Stimulated activated CD4-positive, alpha-beta T cell treated with anti-CD3 and anti-CD28 coated beads, Interleukin-4, amount 100 ng/mL, for 24 hours (primary cell): ENCODE measurements at regions not wholly inside any gene's neighbourhood (a gene's known extent, or its start where the extent isn't known, plus 50 kb on each side); places are given as distances from the start of the nearest gene placed in this dataset.

ENCODE experiments used
- DNase-seq: peaks from one replicate; pipeline ENCODE4 v3.0.0-alpha.2; 2020

GRCh38 chr7:25895792-25896171 lies 256.2 kb upstream of the NFE2L3 start:
- DNase-seq = no peak

- DNase-seq = no peak
Observed at GRCh38 chr7:25897261-25897782, 254.7 kb upstream of the NFE2L3 start.

- no peak for DNase-seq
Observed at GRCh38 chr7:25900245-25900644, 251.8 kb upstream of the NFE2L3 start.

- no peak for DNase-seq
Observed at GRCh38 chr7:25900877-25901276, 251.1 kb upstream of the NFE2L3 start.

- no peak for DNase-seq
Observed at GRCh38 chr7:25901658-25902057, 250.3 kb upstream of the NFE2L3 start.

- no peak for DNase-seq
Observed at GRCh38 chr7:25906003-25906402, 246.0 kb upstream of the NFE2L3 start.

- no peak for DNase-seq
Observed at GRCh38 chr7:25906760-25907159, 245.2 kb upstream of the NFE2L3 start.

- no peak for DNase-seq
Observed at GRCh38 chr7:25907214-25907613, 244.8 kb upstream of the NFE2L3 start.

- DNase-seq = no peak
Observed at GRCh38 chr7:25907731-25908130, 244.3 kb upstream of the NFE2L3 start.

GRCh38 chr7:25908154-25908949 lies 243.6 kb upstream of the NFE2L3 start:
- DNase-seq = no peak

- DNase-seq = no peak
Observed at GRCh38 chr7:25911738-25912607, 240.0 kb upstream of the NFE2L3 start.

- DNase-seq = no peak
Observed at GRCh38 chr7:25913598-25914224, 238.3 kb upstream of the NFE2L3 start.

GRCh38 chr7:25918731-25919130 lies 233.3 kb upstream of the NFE2L3 start:
- no peak for DNase-seq

- no peak for DNase-seq
Observed at GRCh38 chr7:25922296-25922695, 229.7 kb upstream of the NFE2L3 start.

- DNase-seq = no peak
Observed at GRCh38 chr7:25923741-25924460, 228.1 kb upstream of the NFE2L3 start.

GRCh38 chr7:25926009-25926408 lies 226.0 kb upstream of the NFE2L3 start:
- DNase-seq = no peak

- DNase-seq = no peak
Observed at GRCh38 chr7:25926451-25926850, 225.5 kb upstream of the NFE2L3 start.

GRCh38 chr7:25926891-25927625 lies 224.9 kb upstream of the NFE2L3 start:
- DNase-seq = no peak

GRCh38 chr7:25927626-25927978 lies 224.4 kb upstream of the NFE2L3 start:
- no peak for DNase-seq

GRCh38 chr7:25928549-25929330 lies 223.3 kb upstream of the NFE2L3 start:
- DNase-seq = no peak

- DNase-seq = no peak
Observed at GRCh38 chr7:25929448-25929847, 222.6 kb upstream of the NFE2L3 start.
